Brain microvascular endothelial cell (primary cell): ENCODE measurements at regions not wholly inside any gene's neighbourhood (a gene's known extent, or its start where the extent isn't known, plus 50 kb on each side); places are given as distances from the start of the nearest gene placed in this dataset.

Experiments
- DNase-seq: peaks from one replicate; pipeline ENCODE4 v3.0.0-alpha.2; 2020
- H3K27ac ChIP-seq: fragments of 250-450 bp; sonication (Bioruptor Pico); 2 replicates; pipeline ENCODE4 v1.5.1; 2020; ENCODE audit warnings: mild to moderate bottlenecking, moderate library complexity
- H3K27me3 ChIP-seq: fragments of 250-450 bp; sonication (Bioruptor Pico); replicated peaks from 2 replicates; pipeline ENCODE4 v1.5.1; 2020; ENCODE audit warnings: mild to moderate bottlenecking
- H3K36me3 ChIP-seq: fragments of 250-450 bp; sonication (Bioruptor Pico); replicated peaks from 2 replicates; pipeline ENCODE4 v1.5.1; 2020; ENCODE audit warnings: mild to moderate bottlenecking
- H3K4me3 ChIP-seq: 2 replicates; pipeline ENCODE4 v1.5.1; 2011; ENCODE audit warnings: low read depth, mild to moderate bottlenecking, control low read depth, low read length, moderate library complexity
- in situ Hi-C: cut with HindIII; loops from 2 replicates; pipeline ENCODE4 v1.10.0; 2017; ENCODE audit warnings: low sequenced_read_pairs, low pct_ligation_motif_present
- TF ChIP-seq, protein P1 (sequence below): IDR thresholded peaks from 2 replicates; pipeline ENCODE4 v1.5.1; 2011; ENCODE audit warnings: low read depth, mild to moderate bottlenecking, moderate library complexity, low read length, control low read depth, inconsistent platforms; ENCODE audit errors: missing control alignments

DNA sequence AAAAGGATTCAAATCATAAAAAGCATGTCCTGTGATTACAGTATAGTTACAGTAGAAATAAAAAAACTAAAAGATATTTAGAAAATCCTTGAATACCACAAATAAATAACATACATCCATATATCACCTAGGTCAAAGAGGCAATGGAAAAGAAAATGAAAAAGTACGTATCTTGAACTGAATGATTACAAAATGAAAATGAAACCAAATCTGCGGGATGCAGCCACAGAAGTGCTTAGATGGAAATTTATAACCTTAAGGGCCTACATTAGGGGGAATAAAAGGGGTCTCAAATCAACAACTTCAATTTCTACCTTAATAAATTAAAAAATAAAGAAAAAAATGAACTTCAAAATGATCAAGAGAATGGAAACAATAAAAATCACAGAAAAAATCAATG, 879.0 kb upstream of the CELF2 start:
- Histone ChIP-seq H3K36me3 (no peaks in the 10 kb centered on the region), H3K27ac (no peak overlapping the region), H3K4me3 (no peak overlapping the region), H3K27me3 (no peaks in the 10 kb centered on the region)
- in situ Hi-C loops, result no loop called here
- TF ChIP-seq, protein P1, sequence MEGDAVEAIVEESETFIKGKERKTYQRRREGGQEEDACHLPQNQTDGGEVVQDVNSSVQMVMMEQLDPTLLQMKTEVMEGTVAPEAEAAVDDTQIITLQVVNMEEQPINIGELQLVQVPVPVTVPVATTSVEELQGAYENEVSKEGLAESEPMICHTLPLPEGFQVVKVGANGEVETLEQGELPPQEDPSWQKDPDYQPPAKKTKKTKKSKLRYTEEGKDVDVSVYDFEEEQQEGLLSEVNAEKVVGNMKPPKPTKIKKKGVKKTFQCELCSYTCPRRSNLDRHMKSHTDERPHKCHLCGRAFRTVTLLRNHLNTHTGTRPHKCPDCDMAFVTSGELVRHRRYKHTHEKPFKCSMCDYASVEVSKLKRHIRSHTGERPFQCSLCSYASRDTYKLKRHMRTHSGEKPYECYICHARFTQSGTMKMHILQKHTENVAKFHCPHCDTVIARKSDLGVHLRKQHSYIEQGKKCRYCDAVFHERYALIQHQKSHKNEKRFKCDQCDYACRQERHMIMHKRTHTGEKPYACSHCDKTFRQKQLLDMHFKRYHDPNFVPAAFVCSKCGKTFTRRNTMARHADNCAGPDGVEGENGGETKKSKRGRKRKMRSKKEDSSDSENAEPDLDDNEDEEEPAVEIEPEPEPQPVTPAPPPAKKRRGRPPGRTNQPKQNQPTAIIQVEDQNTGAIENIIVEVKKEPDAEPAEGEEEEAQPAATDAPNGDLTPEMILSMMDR, result no peak
- no peak for DNase-seq

DNA sequence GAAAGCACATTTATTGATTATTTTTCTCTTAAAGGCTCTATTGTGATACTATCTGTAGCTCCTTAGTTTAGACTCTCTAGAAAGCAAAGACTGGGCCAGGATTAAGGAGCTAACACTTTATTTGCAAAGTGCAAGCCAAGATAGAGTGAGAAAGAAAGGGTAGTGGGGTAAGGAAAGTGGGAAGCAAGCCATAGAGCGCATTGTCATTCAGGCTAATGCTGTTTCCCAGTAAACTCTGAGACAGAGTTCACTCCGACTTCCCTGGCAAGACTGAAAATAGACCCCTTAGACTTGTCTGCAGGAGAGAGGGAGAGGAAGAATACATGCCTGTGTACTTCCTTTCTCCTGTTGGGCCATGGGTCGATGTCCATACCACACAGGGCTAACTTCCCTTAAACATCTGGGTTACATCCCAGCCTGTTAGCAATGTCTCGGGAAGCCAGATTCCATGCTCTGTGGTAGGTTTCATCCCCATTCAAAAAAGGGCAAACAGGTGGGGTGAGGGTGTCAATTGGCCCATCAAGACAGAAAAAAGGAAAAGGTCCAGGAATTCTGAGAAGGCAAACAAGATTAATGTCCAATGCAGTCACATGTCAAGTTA, 875.8 kb upstream of the CELF2 start:
- TF ChIP-seq, protein P1, result no peak
- no peak for DNase-seq
- no peaks in the 10 kb centered on the region for H3K27me3 ChIP-seq
- no peaks in the 10 kb centered on the region for H3K36me3 ChIP-seq
- H3K27ac ChIP-seq, result no peak overlapping the region
- H3K4me3 ChIP-seq, result no peak overlapping the region
- in situ Hi-C loops, result no loop called here

DNA sequence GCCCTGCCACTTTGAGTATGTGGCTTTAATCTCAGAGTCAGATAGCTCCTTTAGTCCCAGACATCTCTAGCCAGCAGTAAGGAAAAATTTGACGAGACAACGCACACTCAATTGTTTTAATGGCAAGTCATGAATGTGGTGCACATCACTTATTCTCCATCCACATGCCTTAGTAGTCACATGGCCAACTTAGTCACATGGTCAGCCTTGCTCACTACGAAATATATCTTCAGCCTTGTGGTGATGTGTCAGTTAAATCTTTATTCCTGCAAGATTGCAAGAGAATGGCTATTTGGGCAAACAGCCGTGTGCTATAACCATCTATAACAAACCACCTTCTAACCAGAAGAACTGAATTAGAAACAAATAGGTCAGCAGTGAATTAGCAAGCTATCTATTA, 871.1 kb upstream of the CELF2 start:
- in situ Hi-C loops, result no loop called here
- Histone ChIP-seq H3K27me3 (no peaks in the 10 kb centered on the region), H3K4me3 (no peak overlapping the region), H3K27ac (no peak overlapping the region), H3K36me3 (no peaks in the 10 kb centered on the region)
- DNase-seq, result no peak
- TF ChIP-seq, protein P1, result no peak

DNA sequence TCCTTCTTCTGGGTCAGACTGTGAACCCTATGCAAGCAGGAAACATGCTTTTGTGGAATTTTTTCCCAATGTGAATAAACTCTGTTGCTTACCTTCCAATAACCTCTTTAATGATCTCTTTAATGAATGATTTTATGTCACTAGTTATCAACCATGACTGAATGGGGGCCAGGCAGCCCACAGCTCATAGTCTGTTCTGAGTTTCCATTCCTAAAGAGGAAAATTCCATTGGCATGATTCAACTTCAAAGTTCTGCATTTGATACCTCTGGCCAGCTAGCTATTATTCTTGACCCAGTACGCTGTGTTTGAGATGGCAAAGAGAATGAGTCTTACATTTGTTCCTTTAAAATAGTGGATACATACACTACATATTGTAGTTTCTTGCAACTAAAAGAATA, 867.8 kb upstream of the CELF2 start:
- Histone ChIP-seq H3K27me3 (no peaks in the 10 kb centered on the region), H3K4me3 (no peak overlapping the region), H3K27ac (no peak overlapping the region), H3K36me3 (no peaks in the 10 kb centered on the region)
- TF ChIP-seq, protein P1, result no peak
- in situ Hi-C loops, result no loop called here
- peak; percentile 9 for DNase-seq

DNA sequence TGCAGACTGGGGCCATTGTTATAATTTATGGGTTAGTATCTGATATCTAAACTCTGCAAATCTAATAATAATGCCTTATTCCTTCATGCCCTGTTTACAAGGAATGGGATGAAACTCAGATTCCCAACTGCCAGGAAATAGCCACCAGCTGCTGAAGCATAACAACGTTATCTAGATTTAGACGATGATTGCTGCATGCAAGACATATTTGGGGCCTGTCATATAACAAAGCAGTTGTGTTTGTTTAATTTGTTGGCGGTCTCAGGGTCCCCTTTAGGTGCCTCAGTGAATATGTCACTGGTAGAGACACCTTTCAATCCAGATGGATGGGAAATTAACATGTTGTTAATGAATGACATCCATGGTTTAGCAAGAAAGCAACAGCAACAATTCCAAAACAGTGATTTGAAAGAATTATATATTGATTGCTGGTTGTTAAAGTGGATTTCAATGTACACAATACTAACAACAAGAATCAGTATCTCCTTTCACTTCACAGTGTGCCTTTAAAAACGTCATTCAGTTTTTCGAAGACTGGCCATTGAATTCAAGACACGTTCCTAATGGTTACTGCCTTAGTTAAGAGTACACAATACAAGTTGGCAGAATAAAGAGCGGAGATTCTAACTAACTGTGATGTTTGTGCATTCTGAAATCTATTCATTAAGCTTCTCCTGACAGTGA, 860.6 kb upstream of the CELF2 start:
- Histone ChIP-seq H3K27ac (no peak overlapping the region), H3K4me3 (no peak overlapping the region), H3K27me3 (no peaks in the 10 kb centered on the region), H3K36me3 (no peaks in the 10 kb centered on the region)
- DNase-seq, result no peak
- in situ Hi-C loops, result no loop called here
- TF ChIP-seq, protein P1, result no peak

DNA sequence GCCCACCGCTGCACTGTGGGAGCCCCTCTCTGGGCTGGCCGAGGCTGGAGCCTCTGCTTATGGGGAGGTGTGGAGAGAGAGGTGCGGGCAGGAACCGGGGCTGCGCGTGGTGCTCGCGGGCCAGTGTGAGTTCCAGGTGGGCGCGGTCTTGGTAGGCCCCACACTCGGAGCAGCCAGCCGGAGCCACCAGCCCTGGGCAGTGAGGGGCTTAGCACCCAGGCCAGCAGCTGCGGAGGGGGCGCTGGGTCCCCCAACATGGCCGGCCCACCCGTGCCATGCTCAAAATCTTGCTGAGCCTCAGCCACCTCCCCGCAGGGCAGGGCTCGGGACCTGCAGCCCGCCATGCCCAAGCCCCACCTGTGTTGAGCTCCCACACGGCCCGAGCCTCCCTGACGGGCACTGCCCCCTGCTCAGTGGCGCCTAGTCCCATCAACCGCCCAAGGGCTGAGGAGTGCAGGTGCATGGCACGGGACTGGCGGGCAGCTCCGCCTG, 856.8 kb upstream of the CELF2 start:
- H3K27me3 ChIP-seq, result no peaks in the 10 kb centered on the region
- TF ChIP-seq, protein P1, result no peak
- no peak overlapping the region for H3K4me3 ChIP-seq
- in situ Hi-C loops, result no loop called here
- no peak overlapping the region for H3K27ac ChIP-seq
- H3K36me3 ChIP-seq, result no peaks in the 10 kb centered on the region
- no peak for DNase-seq
